ENCODE measurements at regions not wholly inside any gene's neighbourhood (a gene's known extent, or its start where the extent isn't known, plus 50 kb on each side); places are given as distances from the start of the nearest gene placed in this dataset.
"Not testable (repeated sequence)": the region's sequence is repeated elsewhere in the genome, so short reads cannot be mapped to it uniquely, and the experiment has no call there.

GRCh38 chr5:62252519-62252918 lies 53.5 kb upstream of the KIF2A start:
- POLR2A ChIA-PET (ENCODE audit: partially characterized antibody), result not testable (repeated sequence)

GRCh38 chr5:62255551-62255950 lies 50.5 kb upstream of the KIF2A start:
- H3K27ac ChIP-seq (ENCODE audit: low read depth, low read length); H4K91ac ChIP-seq (replicated peaks; ENCODE audit: insufficient read length, low read length); H2BK12ac ChIP-seq (ENCODE audit: low read depth, low read length); H2AFZ ChIP-seq (ENCODE audit: low read length); H3K79me1 ChIP-seq (ENCODE audit: low read depth, low read length); H3K79me2 ChIP-seq (ENCODE audit: control insufficient read depth in 1 of 2, insufficient read depth in 2 of 2, low read length in 2 of 2); H3K27me3 ChIP-seq (replicated peaks in 1 of 4; ENCODE audit: control insufficient read depth in 3 of 4, extremely low read depth in 1 of 4, insufficient read depth in 3 of 4, low read length in 3 of 4); H3K4ac ChIP-seq (replicated peaks; ENCODE audit: insufficient read length, low read depth, low read length); H3K4me1 ChIP-seq (replicated peaks in 1 of 4; ENCODE audit: control insufficient read depth in 3 of 4, insufficient read depth in 4 of 4, low read length in 3 of 4); H4K5ac ChIP-seq (ENCODE audit: insufficient read length, low read depth, low read length); H3K36me3 ChIP-seq (ENCODE audit: control insufficient read depth in 2 of 4, insufficient read depth in 4 of 4, low read length in 3 of 4); H3K14ac ChIP-seq (ENCODE audit: insufficient read length); H3K23ac ChIP-seq (ENCODE audit: insufficient read length); FAIRE-seq; H2BK120ac ChIP-seq (replicated peaks; ENCODE audit: low read depth, low read length); H2AK5ac ChIP-seq (ENCODE audit: low read depth, low read length); H3K18ac ChIP-seq (ENCODE audit: extremely low read depth, low read length); H3K4me3 ChIP-seq (ENCODE audit: extremely low read depth in 1 of 4, insufficient read depth in 2 of 4, low read depth in 3 of 4, low read length in 4 of 4); H2BK20ac ChIP-seq (ENCODE audit: low read length); H3K9me3 ChIP-seq (ENCODE audit: insufficient read depth in 2 of 2, low read depth in 1 of 2, low read length in 1 of 2); H2BK15ac ChIP-seq (ENCODE audit: low read length); POLR2A ChIA-PET (ENCODE audit: partially characterized antibody); H3K23me2 ChIP-seq (ENCODE audit: low read depth, low read length); H2BK5ac ChIP-seq (ENCODE audit: low read depth, low read length); H3K4me2 ChIP-seq (ENCODE audit: insufficient read depth in 1 of 2, low read depth in 2 of 2, low read length in 2 of 2); H3K9ac ChIP-seq (replicated peaks in 1 of 4; ENCODE audit: extremely low read depth in 1 of 4, low read depth in 3 of 4, low read length in 3 of 4); H3K56ac ChIP-seq (replicated peaks; ENCODE audit: insufficient read length, low read depth, low read length); H4K8ac ChIP-seq (ENCODE audit: extremely low read depth, insufficient read depth, low read length); H4K20me1 ChIP-seq (replicated peaks in 1 of 2; ENCODE audit: control insufficient read depth in 1 of 2, insufficient read depth in 2 of 2, low read length in 2 of 2); DNase-seq (ENCODE audit: low read depth in 1 of 2, low spot score in 2 of 2): not testable (repeated sequence)
- WGBS, 2 experiments (ENCODE audit: extremely low coverage in 1 of 2, insufficient coverage in 1 of 2, insufficient read length in 1 of 2, insufficient replicate concordance in 2 of 2, low coverage in 1 of 2, low lambda C conversion rate in 2 of 2, missing lambda C conversion rate in 1 of 2), result 90% methylated on average over 1 of the region's 1 CpG; no CpG with 5 or more reads in 1 of the 2 experiments
- CTCF ChIA-PET (ENCODE audit: partially characterized antibody), result interaction anchor here (0.6 kb wide), 1 partner anchor 34 kb away, joined by 3 read pairs; no protein-coding TSS in a partner anchor

More at GRCh38 chr5:62252519-62252918, 53.5 kb upstream of the KIF2A start:
- H3K27me3 ChIP-seq (replicated peaks in 1 of 4; ENCODE audit: control insufficient read depth in 3 of 4, extremely low read depth in 1 of 4, insufficient read depth in 3 of 4, low read length in 3 of 4); H3K4me1 ChIP-seq (replicated peaks in 1 of 4; ENCODE audit: control insufficient read depth in 3 of 4, insufficient read depth in 4 of 4, low read length in 3 of 4); H3K9me3 ChIP-seq (ENCODE audit: insufficient read depth in 2 of 2, low read depth in 1 of 2, low read length in 1 of 2); H3K79me1 ChIP-seq (ENCODE audit: low read depth, low read length); H4K91ac ChIP-seq (replicated peaks; ENCODE audit: insufficient read length, low read length); H3K56ac ChIP-seq (replicated peaks; ENCODE audit: insufficient read length, low read depth, low read length); H3K36me3 ChIP-seq (ENCODE audit: control insufficient read depth in 2 of 4, insufficient read depth in 4 of 4, low read length in 3 of 4); H2BK15ac ChIP-seq (ENCODE audit: low read length); H2AK5ac ChIP-seq (ENCODE audit: low read depth, low read length); H3K4me3 ChIP-seq (ENCODE audit: extremely low read depth in 1 of 4, insufficient read depth in 2 of 4, low read depth in 3 of 4, low read length in 4 of 4); H2BK5ac ChIP-seq (ENCODE audit: low read depth, low read length); H4K20me1 ChIP-seq (replicated peaks in 1 of 2; ENCODE audit: control insufficient read depth in 1 of 2, insufficient read depth in 2 of 2, low read length in 2 of 2); H3K23me2 ChIP-seq (ENCODE audit: low read depth, low read length); H2BK120ac ChIP-seq (replicated peaks; ENCODE audit: low read depth, low read length); H2AFZ ChIP-seq (ENCODE audit: low read length); H2BK20ac ChIP-seq (ENCODE audit: low read length); H4K8ac ChIP-seq (ENCODE audit: extremely low read depth, insufficient read depth, low read length); H3K4me2 ChIP-seq (ENCODE audit: insufficient read depth in 1 of 2, low read depth in 2 of 2, low read length in 2 of 2); FAIRE-seq; H3K27ac ChIP-seq (ENCODE audit: low read depth, low read length); H3K9ac ChIP-seq (replicated peaks in 1 of 4; ENCODE audit: extremely low read depth in 1 of 4, low read depth in 3 of 4, low read length in 3 of 4); H3K4ac ChIP-seq (replicated peaks; ENCODE audit: insufficient read length, low read depth, low read length); H4K5ac ChIP-seq (ENCODE audit: insufficient read length, low read depth, low read length); H2BK12ac ChIP-seq (ENCODE audit: low read depth, low read length); H3K14ac ChIP-seq (ENCODE audit: insufficient read length); H3K23ac ChIP-seq (ENCODE audit: insufficient read length); CTCF ChIA-PET (ENCODE audit: partially characterized antibody); H3K18ac ChIP-seq (ENCODE audit: extremely low read depth, low read length); DNase-seq (ENCODE audit: low read depth in 1 of 2, low spot score in 2 of 2); H3K79me2 ChIP-seq (ENCODE audit: control insufficient read depth in 1 of 2, insufficient read depth in 2 of 2, low read length in 2 of 2): not testable (repeated sequence)
- WGBS, 2 experiments (ENCODE audit: extremely low coverage in 1 of 2, insufficient coverage in 1 of 2, insufficient read length in 1 of 2, insufficient replicate concordance in 2 of 2, low coverage in 1 of 2, low lambda C conversion rate in 2 of 2, missing lambda C conversion rate in 1 of 2), result 97% methylated on average over 2 of the region's 2 CpGs; no CpG with 5 or more reads in 1 of the 2 experiments
